NAMALWA (cell line): ENCODE measurements at regions not wholly inside any gene's neighbourhood (a gene's known extent, or its start where the extent isn't known, plus 50 kb on each side); places are given as distances from the start of the nearest gene placed in this dataset.
"Not testable (repeated sequence)": the region's sequence is repeated elsewhere in the genome, so short reads cannot be mapped to it uniquely, and the experiment has no call there.

Experiments used
- DNase-seq: peaks from one replicate; pipeline ENCODE4 v3.0.0-alpha.2; 2015; ENCODE audit warnings: low spot score

GRCh38 chr6:88499436-88499835 lies 333.3 kb upstream of the CNR1 start:
- DNase-seq, result no peak

- DNase-seq, result not testable (repeated sequence)
These were observed 331.3 kb upstream of the CNR1 start for GRCh38 chr6:88497403-88497802.

GRCh38 chr6:88494401-88495140 lies 328.4 kb upstream of the CNR1 start:
- peak; percentile 51 for DNase-seq

- DNase-seq, result peak; percentile 9
These were observed 327.6 kb upstream of the CNR1 start for GRCh38 chr6:88493717-88494116.

GRCh38 chr6:88492824-88493223 lies 326.7 kb upstream of the CNR1 start:
- peak; percentile 33 for DNase-seq

GRCh38 chr6:88492241-88492640 lies 326.1 kb upstream of the CNR1 start:
- no peak for DNase-seq

- no peak for DNase-seq
These were observed 325.2 kb upstream of the CNR1 start for GRCh38 chr6:88491266-88491880.

GRCh38 chr6:88490908-88491264 lies 324.7 kb upstream of the CNR1 start:
- no peak for DNase-seq

- no peak for DNase-seq
These were observed 324.2 kb upstream of the CNR1 start for GRCh38 chr6:88490195-88490907.

GRCh38 chr6:88483424-88483823 lies 317.3 kb upstream of the CNR1 start:
- no peak for DNase-seq

- no peak for DNase-seq
These were observed 316.3 kb upstream of the CNR1 start for GRCh38 chr6:88482465-88482864.

- DNase-seq, result no peak
These were observed 315.4 kb upstream of the CNR1 start for GRCh38 chr6:88481519-88481918.

- DNase-seq, result no peak
These were observed 314.7 kb upstream of the CNR1 start for GRCh38 chr6:88480816-88481215.

GRCh38 chr6:88477413-88477812 lies 311.3 kb upstream of the CNR1 start:
- DNase-seq, result peak; percentile 17

GRCh38 chr6:88476388-88476787 lies 310.2 kb upstream of the CNR1 start:
- no peak for DNase-seq

GRCh38 chr6:88474720-88475119 lies 308.6 kb upstream of the CNR1 start:
- no peak for DNase-seq

GRCh38 chr6:88473589-88473988 lies 307.4 kb upstream of the CNR1 start:
- DNase-seq, result no peak

- no peak for DNase-seq
These were observed 306.8 kb upstream of the CNR1 start for GRCh38 chr6:88472851-88473525.

- no peak for DNase-seq
These were observed 293.5 kb upstream of the CNR1 start for GRCh38 chr6:88459643-88460042.

- no peak for DNase-seq
These were observed 293.0 kb upstream of the CNR1 start for GRCh38 chr6:88459189-88459588.

GRCh38 chr6:88458662-88459061 lies 292.5 kb upstream of the CNR1 start:
- no peak for DNase-seq

- no peak for DNase-seq
These were observed 290.2 kb upstream of the CNR1 start for GRCh38 chr6:88456221-88456859.
